Fibroblast of lung (primary cell): ENCODE measurements at regions not wholly inside any gene's neighbourhood (a gene's known extent, or its start where the extent isn't known, plus 50 kb on each side); places are given as distances from the start of the nearest gene placed in this dataset.

Experiments
- DNase-seq, 2 donors: peaks; one replicate each; pipeline versions ENCODE4 v3.0.0 to v3.0.0-alpha.2; 2010; ENCODE audit warnings: low read depth in 2 of 2
- H2AFZ ChIP-seq: 2 replicates; pipeline ENCODE4 v1.5.1; 2012; ENCODE audit warnings: low read length, control low read depth, inconsistent platforms
- H3K27ac ChIP-seq: 2 replicates; pipeline ENCODE4 v1.5.1; 2011; ENCODE audit warnings: low read length, control low read depth; ENCODE audit not compliant: insufficient read depth
- H3K27me3 ChIP-seq: 2 replicates; pipeline ENCODE4 v1.5.1; 2011; ENCODE audit warnings: mild to moderate bottlenecking, low read length; ENCODE audit not compliant: control insufficient read depth, insufficient read depth
- H3K36me3 ChIP-seq: 2 replicates; pipeline ENCODE4 v1.5.1; 2011; ENCODE audit warnings: low read length; ENCODE audit not compliant: control insufficient read depth, insufficient read depth
- H3K4me1 ChIP-seq: 2 replicates; pipeline ENCODE4 v1.5.1; 2011; ENCODE audit warnings: low read length; ENCODE audit not compliant: control insufficient read depth, insufficient read depth; ENCODE audit errors: extremely low read depth
- H3K4me2 ChIP-seq: 2 replicates; pipeline ENCODE4 v1.5.1; 2011; ENCODE audit warnings: low read length, control low read depth; ENCODE audit not compliant: insufficient read depth; ENCODE audit errors: extremely low read depth
- H3K4me3 ChIP-seq, 4 experiments: fragments of 200-600 bp in 1 of 4; sonication (generic) in 1 of 4; replicated peaks in 1 of 4; 2 replicates each; pipeline ENCODE4 v1.5.1; 2011 to 2016; ENCODE audit warnings: low read length in 4 of 4, low read depth in 3 of 4, mild to moderate bottlenecking in 3 of 4, control low read depth in 2 of 4, inconsistent platforms in 1 of 4, mixed read lengths in 1 of 4; ENCODE audit not compliant: insufficient read depth in 1 of 4; ENCODE audit errors: control extremely low read depth in 1 of 4
- H3K79me2 ChIP-seq: 2 replicates; pipeline ENCODE4 v1.5.1; 2012; ENCODE audit warnings: mild to moderate bottlenecking, low read length, inconsistent platforms; ENCODE audit not compliant: control insufficient read depth, insufficient read depth
- H3K9ac ChIP-seq: 2 replicates; pipeline ENCODE4 v1.5.1; 2011; ENCODE audit warnings: mild to moderate bottlenecking, low read length, control low read depth; ENCODE audit not compliant: insufficient read depth
- H3K9me3 ChIP-seq: 2 replicates; pipeline ENCODE4 v1.5.1; 2012; ENCODE audit warnings: low read depth, low read length; ENCODE audit not compliant: control insufficient read depth, insufficient read depth
- H4K20me1 ChIP-seq: 2 replicates; pipeline ENCODE4 v1.5.1; 2011; ENCODE audit warnings: low read length; ENCODE audit not compliant: control insufficient read depth, insufficient read depth; ENCODE audit errors: extremely low read depth
- EZH2 ChIP-seq: IDR thresholded peaks from 2 replicates; pipeline ENCODE4 v1.5.1; 2012; ENCODE audit warnings: low read length, control low read depth, mild to moderate bottlenecking; ENCODE audit errors: missing control alignments
- TF ChIP-seq, protein P1 (sequence below), 2 donors: IDR thresholded peaks in 1 of 2; conservative IDR thresholded peaks in 1 of 2; 1 replicate in 1 of 2; 2 replicates in 1 of 2; pipeline ENCODE4 v1.5.1; 2011 to 2012; ENCODE audit warnings: low read length in 2 of 2, control low read depth in 1 of 2, inconsistent platforms in 1 of 2, low read depth in 1 of 2, mild to moderate bottlenecking in 1 of 2

DNA sequence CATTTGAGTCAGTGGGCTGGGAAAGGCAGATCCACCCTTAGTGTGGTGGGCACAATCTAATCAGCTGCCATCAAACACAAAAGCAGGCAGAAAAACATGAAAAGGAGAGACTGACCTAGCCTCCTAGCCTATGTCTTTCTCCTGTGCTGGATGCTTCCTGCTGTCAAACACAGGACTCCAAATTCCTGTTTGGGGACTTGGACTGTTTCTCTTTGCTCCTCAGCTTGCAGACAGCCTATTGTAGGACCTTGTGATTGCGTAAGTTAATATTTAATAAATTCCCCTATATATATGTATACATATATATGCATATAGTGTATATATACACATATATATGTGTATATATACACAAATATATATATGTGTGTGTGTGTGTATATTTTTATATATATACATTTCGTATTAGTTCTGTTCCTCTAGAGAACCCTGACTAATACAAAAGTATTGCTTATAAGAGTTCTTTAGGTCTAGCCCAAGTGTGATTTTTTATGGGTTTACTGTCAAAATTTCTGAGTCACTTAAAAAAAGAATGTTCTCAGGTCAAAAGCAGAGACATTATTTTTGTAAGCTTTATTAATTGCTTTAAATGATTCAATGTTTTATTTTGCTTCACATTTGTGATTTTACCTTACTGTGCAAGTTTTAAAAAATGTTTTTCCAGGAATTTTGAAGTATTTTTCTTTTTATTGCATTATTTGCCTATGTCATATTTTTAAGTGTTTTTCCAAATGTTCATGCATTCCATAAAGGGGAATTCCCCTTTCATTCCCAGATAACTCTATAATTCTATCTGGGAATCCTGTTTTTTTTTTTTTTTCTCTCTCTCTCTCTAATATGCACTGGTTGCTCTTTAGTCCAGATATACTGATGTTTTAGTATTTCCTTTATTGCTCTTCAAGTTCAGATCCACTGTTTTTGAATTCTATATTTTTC lies 92.1 kb upstream of the ADAMTS5 start:
- Histone ChIP-seq H3K4me2 (no peak overlapping the region), H3K4me1 (no peaks in the 10 kb centered on the region), H3K36me3 (no peaks in the 10 kb centered on the region), H3K9ac (no peak overlapping the region), H3K4me3 (no peak overlapping the region), H3K27me3 (no peaks in the 10 kb centered on the region), H3K79me2 (no peaks in the 10 kb centered on the region), H2AFZ (no peak overlapping the region), H3K9me3 (no peaks in the 10 kb centered on the region), H3K27ac (no peak overlapping the region), H4K20me1 (no peaks in the 10 kb centered on the region)
- peak in 1 of 2 donors; percentile 51 for DNase-seq
- TF ChIP-seq, protein P1, sequence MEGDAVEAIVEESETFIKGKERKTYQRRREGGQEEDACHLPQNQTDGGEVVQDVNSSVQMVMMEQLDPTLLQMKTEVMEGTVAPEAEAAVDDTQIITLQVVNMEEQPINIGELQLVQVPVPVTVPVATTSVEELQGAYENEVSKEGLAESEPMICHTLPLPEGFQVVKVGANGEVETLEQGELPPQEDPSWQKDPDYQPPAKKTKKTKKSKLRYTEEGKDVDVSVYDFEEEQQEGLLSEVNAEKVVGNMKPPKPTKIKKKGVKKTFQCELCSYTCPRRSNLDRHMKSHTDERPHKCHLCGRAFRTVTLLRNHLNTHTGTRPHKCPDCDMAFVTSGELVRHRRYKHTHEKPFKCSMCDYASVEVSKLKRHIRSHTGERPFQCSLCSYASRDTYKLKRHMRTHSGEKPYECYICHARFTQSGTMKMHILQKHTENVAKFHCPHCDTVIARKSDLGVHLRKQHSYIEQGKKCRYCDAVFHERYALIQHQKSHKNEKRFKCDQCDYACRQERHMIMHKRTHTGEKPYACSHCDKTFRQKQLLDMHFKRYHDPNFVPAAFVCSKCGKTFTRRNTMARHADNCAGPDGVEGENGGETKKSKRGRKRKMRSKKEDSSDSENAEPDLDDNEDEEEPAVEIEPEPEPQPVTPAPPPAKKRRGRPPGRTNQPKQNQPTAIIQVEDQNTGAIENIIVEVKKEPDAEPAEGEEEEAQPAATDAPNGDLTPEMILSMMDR (conservative IDR thresholded peaks at IDR 0.05 in 1 of 2, IDR thresholded peaks at IDR 0.05 in 1 of 2; ENCODE audit: low read depth in 1 of 2, low read length in 2 of 2) = no peak
- no peak for TF ChIP-seq EZH2

DNA sequence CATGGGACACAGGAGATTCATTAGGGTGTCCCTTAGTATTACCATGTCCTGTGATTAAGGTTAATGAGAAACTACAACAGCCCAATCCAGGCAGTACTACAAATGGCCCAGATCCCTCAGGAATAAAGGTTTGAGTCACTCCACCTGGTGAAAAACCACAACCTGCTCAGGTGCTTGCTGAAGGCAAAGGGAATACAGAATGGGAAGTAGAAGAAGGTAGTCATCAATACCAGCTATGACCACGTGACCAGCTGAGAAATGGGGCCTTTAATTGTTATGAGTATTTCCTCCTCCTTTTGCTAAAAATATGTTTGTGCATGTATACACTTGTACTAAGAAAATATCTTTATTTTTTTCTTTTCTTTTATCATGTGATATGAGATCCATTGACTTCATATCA lies 91.1 kb upstream of the ADAMTS5 start:
- Histone ChIP-seq H3K4me1 (no peaks in the 10 kb centered on the region), H3K9ac (no peak overlapping the region), H3K4me2 (no peak overlapping the region), H3K79me2 (no peaks in the 10 kb centered on the region), H2AFZ (no peak overlapping the region), H3K27me3 (no peaks in the 10 kb centered on the region), H3K36me3 (no peaks in the 10 kb centered on the region), H3K27ac (no peak overlapping the region), H3K9me3 (no peaks in the 10 kb centered on the region), H4K20me1 (no peaks in the 10 kb centered on the region), H3K4me3 (no peak overlapping the region)
- no peak for TF ChIP-seq EZH2
- TF ChIP-seq, protein P1 (conservative IDR thresholded peaks at IDR 0.05 in 1 of 2, IDR thresholded peaks at IDR 0.05 in 1 of 2; ENCODE audit: low read depth in 1 of 2, low read length in 2 of 2) = no peak
- DNase-seq = no peak

GRCh38 chr21:27047658-27048314 lies 80.9 kb upstream of the ADAMTS5 start:
- Histone ChIP-seq H3K27me3 (no peaks in the 10 kb centered on the region), H3K27ac (no peak overlapping the region), H3K9ac (no peak overlapping the region), H4K20me1 (no peaks in the 10 kb centered on the region), H3K36me3 (no peaks in the 10 kb centered on the region), H3K4me1 (peaks cover 5% of the 10 kb centered on the region), H3K4me2 (no peak overlapping the region), H3K79me2 (no peaks in the 10 kb centered on the region), H3K9me3 (no peaks in the 10 kb centered on the region), H3K4me3 (no peak overlapping the region), H2AFZ (no peak overlapping the region)
- no peak for TF ChIP-seq EZH2
- TF ChIP-seq, protein P1 (conservative IDR thresholded peaks at IDR 0.05 in 1 of 2, IDR thresholded peaks at IDR 0.05 in 1 of 2; ENCODE audit: low read depth in 1 of 2, low read length in 2 of 2) = no peak
- peak; percentile 31 to 86 for DNase-seq
